SH-SY5Y (cell line): ENCODE measurements at regions not wholly inside any gene's neighbourhood (a gene's known extent, or its start where the extent isn't known, plus 50 kb on each side); places are given as distances from the start of the nearest gene placed in this dataset.

Experiments
- GATA2 ChIP-seq: IDR thresholded peaks from 2 replicates; pipeline ENCODE4 v1.6.1; 2011; ENCODE audit warnings: mild to moderate bottlenecking, low read depth, low read length
- GATA3 ChIP-seq: IDR thresholded peaks from 2 replicates; pipeline ENCODE4 v1.6.1; 2011; ENCODE audit warnings: low read depth, mild to moderate bottlenecking, low read length, moderate library complexity

GRCh38 chr12:84070292-84070691 lies 842.3 kb downstream of the SLC6A15 start:
- no peak for TF ChIP-seq GATA2
- no peak for TF ChIP-seq GATA3
